ENCODE measurements at regions not wholly inside any gene's neighbourhood (a gene's known extent, or its start where the extent isn't known, plus 50 kb on each side); places are given as distances from the start of the nearest gene placed in this dataset.
"Not testable (repeated sequence)": the region's sequence is repeated elsewhere in the genome, so short reads cannot be mapped to it uniquely, and the experiment has no call there.

- Mint-ChIP-seq H3K9me3 (no peaks in the 10 kb centered on the region), H3K4me1 (ENCODE audit: low read depth) (no peaks in the 10 kb centered on the region), H3K27me3 (ENCODE audit: insufficient read depth) (no peaks in the 10 kb centered on the region), H3K27ac (no peak overlapping the region), H3K4me3 (no peak overlapping the region), H3K36me3 (ENCODE audit: low read depth) (no peaks in the 10 kb centered on the region)
- intact Hi-C loops (cut with micrococcal nuclease): no loop called here
- no peak for DNase-seq (ENCODE audit: low spot score)
Measured at GRCh38 chr5:62886603-62887315, 308.1 kb downstream of the LRRC70 start.

DNA sequence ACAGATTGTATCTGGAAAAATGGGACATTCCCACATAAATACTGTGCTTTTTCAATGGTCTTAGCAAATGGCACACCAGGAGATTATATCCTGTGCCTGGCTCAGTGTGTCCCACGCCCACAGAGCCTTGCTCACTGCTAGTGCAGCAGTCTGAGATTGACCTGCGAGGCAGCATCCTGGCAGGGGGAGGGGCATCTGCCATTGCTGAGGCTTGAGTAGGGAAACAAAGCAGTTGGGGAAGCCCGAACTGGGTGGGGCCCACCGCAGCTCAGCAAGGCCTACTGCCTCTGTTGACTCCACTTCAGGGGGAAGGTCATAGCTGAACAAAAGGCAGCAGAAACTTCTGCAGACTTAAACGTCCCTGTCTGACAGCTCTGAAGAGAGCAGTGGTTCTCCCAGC lies 258.7 kb downstream of the LRRC70 start:
- H3K27ac Mint-ChIP-seq; DNase-seq (ENCODE audit: low spot score); H3K9me3 Mint-ChIP-seq; H3K4me1 Mint-ChIP-seq (ENCODE audit: low read depth); intact Hi-C loops (cut with micrococcal nuclease); H3K27me3 Mint-ChIP-seq (ENCODE audit: insufficient read depth); H3K36me3 Mint-ChIP-seq (ENCODE audit: low read depth); H3K4me3 Mint-ChIP-seq: not testable (repeated sequence)

GRCh38 chr5:62829604-62829986 lies 251.0 kb downstream of the LRRC70 start:
- no peak overlapping the region for H3K27ac Mint-ChIP-seq
- H3K27me3 Mint-ChIP-seq (ENCODE audit: insufficient read depth): no peaks in the 10 kb centered on the region
- H3K4me3 Mint-ChIP-seq: no peak overlapping the region

DNA sequence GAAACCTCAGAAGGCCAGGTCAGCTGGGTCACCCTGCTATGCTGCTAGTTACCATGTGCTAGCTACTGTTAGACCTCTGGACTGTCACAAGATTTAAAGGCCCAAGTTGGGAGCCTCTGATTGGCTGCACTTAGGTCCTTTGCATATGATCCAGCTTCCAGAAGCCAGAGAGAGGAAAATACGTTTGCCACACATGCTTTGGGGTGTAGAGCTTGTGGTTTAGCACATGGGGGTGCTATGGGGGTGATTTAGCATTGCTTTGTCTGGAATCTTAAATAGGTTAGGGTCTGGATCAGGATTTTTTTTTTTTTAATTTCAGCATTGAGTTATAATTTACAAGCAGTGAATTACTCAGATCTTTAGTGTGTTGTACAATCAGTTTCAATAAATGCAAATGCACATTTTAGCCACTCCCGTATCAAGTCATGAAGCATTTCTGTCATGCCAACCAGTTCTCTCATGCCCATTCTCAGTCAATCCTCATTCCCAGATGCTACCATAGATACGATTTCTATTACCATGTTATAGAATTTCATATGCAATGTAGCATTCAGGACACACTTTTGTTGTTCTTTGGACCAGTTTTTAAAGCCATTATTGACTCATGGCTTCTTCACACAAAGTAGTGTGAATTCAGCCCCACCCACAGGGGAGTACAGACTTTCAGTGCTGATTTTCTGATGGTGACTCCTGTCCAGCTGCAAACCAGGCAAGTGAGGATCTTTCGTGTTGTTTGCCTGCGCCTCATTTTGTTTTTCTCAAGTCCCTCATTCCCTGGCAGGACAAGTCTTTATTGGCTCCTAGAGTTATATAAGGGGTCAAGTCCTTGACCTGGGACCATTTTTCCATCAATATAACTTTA lies 250.4 kb downstream of the LRRC70 start:
- Mint-ChIP-seq H3K4me3 (no peak overlapping the region), H3K27me3 (ENCODE audit: insufficient read depth) (no peaks in the 10 kb centered on the region), H3K4me1 (ENCODE audit: low read depth) (no peaks in the 10 kb centered on the region), H3K9me3 (peaks cover 4% of the 10 kb centered on the region), H3K36me3 (ENCODE audit: low read depth) (no peaks in the 10 kb centered on the region), H3K27ac (no peak overlapping the region)
- intact Hi-C loops (cut with micrococcal nuclease): no loop called here
- no peak for DNase-seq (ENCODE audit: low spot score)

More at GRCh38 chr5:62829604-62829986, 251.0 kb downstream of the LRRC70 start:
- no peak for DNase-seq (ENCODE audit: low spot score)
- intact Hi-C loops (cut with micrococcal nuclease): no loop called here
- Mint-ChIP-seq H3K36me3 (ENCODE audit: low read depth) (no peaks in the 10 kb centered on the region), H3K9me3 (peaks cover 4% of the 10 kb centered on the region), H3K4me1 (ENCODE audit: low read depth) (no peaks in the 10 kb centered on the region)

DNA sequence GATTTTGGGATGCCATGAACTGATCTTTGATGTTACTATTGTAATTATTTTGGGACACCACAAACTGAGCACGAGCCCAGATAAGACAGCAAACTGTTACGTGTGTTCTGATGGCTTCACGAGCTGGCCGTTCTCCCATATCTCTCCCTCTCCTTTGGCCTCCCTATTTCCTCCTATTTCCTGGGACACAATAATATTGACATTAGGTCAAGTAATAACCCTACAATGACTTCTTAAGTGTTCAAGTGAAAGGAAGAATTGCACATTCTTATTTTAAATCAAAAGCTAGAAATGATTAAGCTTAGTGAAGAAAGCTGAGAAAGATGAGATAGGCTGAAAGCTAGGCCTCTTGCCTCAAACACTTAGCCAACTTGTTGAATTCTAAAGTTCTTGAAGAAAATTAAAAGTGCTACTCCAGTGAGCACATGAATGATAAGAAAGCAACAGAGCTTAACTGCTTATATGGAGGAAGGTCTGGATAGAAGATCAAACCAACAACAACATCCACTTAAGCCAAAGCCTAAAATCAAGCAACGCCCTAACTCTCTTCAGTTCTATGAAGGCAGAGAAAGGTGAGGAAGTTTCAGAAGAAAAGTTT lies 247.1 kb downstream of the LRRC70 start:
- H3K4me3 Mint-ChIP-seq: no peak overlapping the region
- no peak overlapping the region for H3K27ac Mint-ChIP-seq
- no peak for DNase-seq (ENCODE audit: low spot score)
- no peaks in the 10 kb centered on the region for H3K27me3 Mint-ChIP-seq (ENCODE audit: insufficient read depth)
- H3K36me3 Mint-ChIP-seq (ENCODE audit: low read depth): no peaks in the 10 kb centered on the region
- no peaks in the 10 kb centered on the region for H3K9me3 Mint-ChIP-seq
- no peaks in the 10 kb centered on the region for H3K4me1 Mint-ChIP-seq (ENCODE audit: low read depth)
- intact Hi-C loops (cut with micrococcal nuclease): no loop called here

GRCh38 chr5:62824936-62825335 lies 246.3 kb downstream of the LRRC70 start:
- no peaks in the 10 kb centered on the region for H3K4me1 Mint-ChIP-seq (ENCODE audit: low read depth)
- no peak overlapping the region for H3K27ac Mint-ChIP-seq
- H3K27me3 Mint-ChIP-seq (ENCODE audit: insufficient read depth): no peaks in the 10 kb centered on the region
- no peak for DNase-seq (ENCODE audit: low spot score)
- H3K36me3 Mint-ChIP-seq (ENCODE audit: low read depth): no peaks in the 10 kb centered on the region
- H3K9me3 Mint-ChIP-seq: no peaks in the 10 kb centered on the region
- intact Hi-C loops (cut with micrococcal nuclease): no loop called here
- no peak overlapping the region for H3K4me3 Mint-ChIP-seq

GRCh38 chr5:62817043-62817442 lies 238.4 kb downstream of the LRRC70 start:
- intact Hi-C loops (cut with micrococcal nuclease); H3K27ac Mint-ChIP-seq; H3K9me3 Mint-ChIP-seq: not testable (repeated sequence)

GRCh38 chr5:62814991-62815390 lies 236.4 kb downstream of the LRRC70 start:
- Mint-ChIP-seq H3K4me3 (no peak overlapping the region), H3K9me3 (peaks cover 6% of the 10 kb centered on the region), H3K36me3 (ENCODE audit: low read depth) (no peaks in the 10 kb centered on the region), H3K27me3 (ENCODE audit: insufficient read depth) (no peaks in the 10 kb centered on the region), H3K4me1 (ENCODE audit: low read depth) (no peaks in the 10 kb centered on the region), H3K27ac (no peak overlapping the region)
- intact Hi-C loops (cut with micrococcal nuclease): no loop called here
- no peak for DNase-seq (ENCODE audit: low spot score)

More at GRCh38 chr5:62817043-62817442, 238.4 kb downstream of the LRRC70 start:
- H3K4me3 Mint-ChIP-seq; DNase-seq (ENCODE audit: low spot score); H3K4me1 Mint-ChIP-seq (ENCODE audit: low read depth); H3K36me3 Mint-ChIP-seq (ENCODE audit: low read depth); H3K27me3 Mint-ChIP-seq (ENCODE audit: insufficient read depth): not testable (repeated sequence)

DNA sequence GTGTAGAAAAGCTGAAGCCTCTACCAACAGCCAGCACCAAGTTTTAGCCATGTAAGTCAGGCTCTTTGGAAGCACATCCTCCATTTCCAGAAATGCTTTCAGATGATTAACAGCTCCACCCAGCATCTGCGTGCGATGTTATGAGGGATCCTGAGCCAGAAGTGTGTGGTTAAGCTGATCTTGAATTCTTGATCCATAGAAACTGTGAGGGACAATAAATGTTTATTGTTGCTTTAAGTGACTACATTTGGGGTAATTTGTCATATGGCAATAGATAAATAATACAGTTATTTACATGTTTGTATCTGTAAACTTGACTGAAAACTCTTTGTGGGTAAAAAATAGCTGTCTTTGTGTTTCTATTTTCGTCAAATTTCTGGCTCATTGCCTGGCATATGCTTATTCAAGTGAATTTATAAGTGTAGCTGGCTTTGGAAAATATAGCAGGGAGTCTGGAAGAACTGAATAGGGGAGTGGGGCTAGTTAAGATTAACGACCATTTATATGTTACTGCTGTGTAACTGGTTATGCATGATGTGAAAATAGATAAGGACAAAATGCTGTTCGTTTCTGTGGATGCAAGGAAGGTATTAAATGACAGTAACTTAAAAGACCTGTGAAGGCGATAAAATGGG lies 234.1 kb downstream of the LRRC70 start:
- Mint-ChIP-seq H3K27me3 (ENCODE audit: insufficient read depth) (no peaks in the 10 kb centered on the region), H3K27ac (no peak overlapping the region), H3K4me3 (no peak overlapping the region), H3K4me1 (ENCODE audit: low read depth) (no peaks in the 10 kb centered on the region), H3K36me3 (ENCODE audit: low read depth) (no peaks in the 10 kb centered on the region), H3K9me3 (peaks cover 6% of the 10 kb centered on the region)
- no peak for DNase-seq (ENCODE audit: low spot score)
- intact Hi-C loops (cut with micrococcal nuclease): no loop called here

DNA sequence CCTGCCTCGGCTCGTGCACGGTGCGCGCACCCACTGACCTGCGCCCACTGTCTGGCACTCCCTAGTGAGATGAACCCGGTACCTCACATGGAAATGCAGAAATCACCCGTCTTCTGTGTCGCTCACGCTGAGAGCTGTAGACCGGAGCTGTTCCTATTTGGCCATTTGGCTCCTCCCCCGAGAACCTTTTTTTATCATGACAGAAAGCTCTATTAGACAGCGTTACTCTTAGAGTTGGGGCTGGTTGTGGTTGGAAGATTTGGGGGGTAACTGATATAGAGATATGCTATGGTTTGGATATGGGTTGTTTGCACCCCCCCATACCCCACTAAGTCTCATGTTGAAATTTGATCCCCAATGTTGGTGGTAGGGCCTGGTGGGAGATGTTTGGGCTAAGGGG lies 226.2 kb downstream of the LRRC70 start:
- H3K27me3 Mint-ChIP-seq (ENCODE audit: insufficient read depth); H3K36me3 Mint-ChIP-seq (ENCODE audit: low read depth); H3K27ac Mint-ChIP-seq; intact Hi-C loops (cut with micrococcal nuclease); H3K9me3 Mint-ChIP-seq; DNase-seq (ENCODE audit: low spot score); H3K4me3 Mint-ChIP-seq; H3K4me1 Mint-ChIP-seq (ENCODE audit: low read depth): not testable (repeated sequence)

DNA sequence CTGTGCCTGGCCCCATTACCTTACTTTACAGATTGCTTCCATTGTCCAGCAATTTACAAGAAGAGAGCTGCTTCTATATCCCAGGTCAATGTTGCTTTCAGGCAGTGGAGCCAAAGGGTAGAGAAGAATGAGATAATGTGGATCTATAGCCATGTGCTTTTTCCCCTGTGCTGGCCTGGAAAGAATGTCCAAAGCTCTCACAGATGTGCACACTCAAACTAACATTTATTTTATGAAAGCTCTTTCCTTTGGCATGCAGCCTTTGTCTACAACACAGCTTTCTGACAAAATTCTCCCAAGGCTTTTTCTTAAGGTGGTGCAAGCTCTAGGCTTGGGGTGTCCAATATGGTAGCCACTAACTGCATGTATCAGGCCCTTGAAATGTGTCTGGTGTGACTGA lies 217.3 kb downstream of the LRRC70 start:
- intact Hi-C loops (cut with micrococcal nuclease): no loop called here
- DNase-seq (ENCODE audit: low spot score): no peak
- no peak overlapping the region for H3K4me3 Mint-ChIP-seq
- peaks cover 17% of the 10 kb centered on the region for H3K9me3 Mint-ChIP-seq
- no peaks in the 10 kb centered on the region for H3K36me3 Mint-ChIP-seq (ENCODE audit: low read depth)
- no peaks in the 10 kb centered on the region for H3K4me1 Mint-ChIP-seq (ENCODE audit: low read depth)
- no peak overlapping the region for H3K27ac Mint-ChIP-seq
- no peaks in the 10 kb centered on the region for H3K27me3 Mint-ChIP-seq (ENCODE audit: insufficient read depth)

- Mint-ChIP-seq H3K4me3 (no peak overlapping the region), H3K4me1 (ENCODE audit: low read depth) (no peaks in the 10 kb centered on the region), H3K9me3 (peaks cover 17% of the 10 kb centered on the region), H3K36me3 (ENCODE audit: low read depth) (no peaks in the 10 kb centered on the region), H3K27me3 (ENCODE audit: insufficient read depth) (no peaks in the 10 kb centered on the region), H3K27ac (no peak overlapping the region)
- intact Hi-C loops (cut with micrococcal nuclease): no loop called here
- no peak for DNase-seq (ENCODE audit: low spot score)
Measured at GRCh38 chr5:62794456-62794855, 215.8 kb downstream of the LRRC70 start.

GRCh38 chr5:62791059-62791458 lies 212.4 kb downstream of the LRRC70 start:
- H3K4me1 Mint-ChIP-seq (ENCODE audit: low read depth): no peaks in the 10 kb centered on the region
- H3K36me3 Mint-ChIP-seq (ENCODE audit: low read depth): no peaks in the 10 kb centered on the region
- H3K9me3 Mint-ChIP-seq: no peaks in the 10 kb centered on the region
- no peak overlapping the region for H3K4me3 Mint-ChIP-seq
- H3K27ac Mint-ChIP-seq: no peak overlapping the region
- H3K27me3 Mint-ChIP-seq (ENCODE audit: insufficient read depth): peaks cover 6% of the 10 kb centered on the region
- intact Hi-C loops (cut with micrococcal nuclease): no loop called here
- DNase-seq (ENCODE audit: low spot score): no peak
